Keratinocyte (primary cell): ENCODE measurements at regions not wholly inside any gene's neighbourhood (a gene's known extent, or its start where the extent isn't known, plus 50 kb on each side); places are given as distances from the start of the nearest gene placed in this dataset.

ENCODE experiments used
- DNase-seq: peaks from one replicate; pipeline ENCODE4 v3.0.0-alpha.2; 2011; ENCODE audit warnings: low read depth, missing footprints, low spot score
- FAIRE-seq: peaks from 2 replicates; lab custom pipeline; 2011; peaks lifted over from hg19 to GRCh38; lab: Jason Lieb, UNC
- H2AFZ ChIP-seq: 2 replicates; pipeline ENCODE4 v1.6.0; 2012; ENCODE audit warnings: low read length, control low read depth, inconsistent platforms; ENCODE audit not compliant: control insufficient read depth
- H3K27ac ChIP-seq: 2 replicates; pipeline ENCODE4 v1.5.1; 2011; ENCODE audit warnings: low read length; ENCODE audit not compliant: control insufficient read depth, insufficient read depth
- H3K27me3 ChIP-seq: 3 replicates; pipeline ENCODE4 v1.6.0; 2011; ENCODE audit warnings: low read length; ENCODE audit not compliant: control insufficient read depth, insufficient read depth; ENCODE audit errors: extremely low read depth
- H3K36me3 ChIP-seq, 2 experiments: 2 replicates in 1 of 2; 3 replicates in 1 of 2; pipeline ENCODE4 v1.5.1; 2011; ENCODE audit warnings: low read length in 2 of 2, mild to moderate bottlenecking in 1 of 2; ENCODE audit not compliant: control insufficient read depth in 2 of 2, insufficient read depth in 2 of 2; ENCODE audit errors: extremely low read depth in 1 of 2
- H3K4me1 ChIP-seq: 3 replicates; pipeline ENCODE4 v1.5.1; 2011; ENCODE audit warnings: low read length; ENCODE audit not compliant: control insufficient read depth, insufficient read depth; ENCODE audit errors: extremely low read depth
- H3K4me2 ChIP-seq: 3 replicates; pipeline ENCODE4 v1.6.0; 2011; ENCODE audit warnings: low read depth, low read length; ENCODE audit not compliant: control insufficient read depth, insufficient read depth; ENCODE audit errors: extremely low read depth
- H3K4me3 ChIP-seq, 3 experiments: fragments of 200-600 bp in 1 of 3; sonication (generic) in 1 of 3; 2 replicates in 2 of 3; 3 replicates in 1 of 3; pipeline ENCODE4 v1.5.1; 2011 to 2016; ENCODE audit warnings: low read length in 3 of 3, mild to moderate bottlenecking in 3 of 3, control low read depth in 2 of 3, inconsistent platforms in 1 of 3, low read depth in 1 of 3, mixed read lengths in 1 of 3, mixed run types in 1 of 3, moderate library complexity in 1 of 3; ENCODE audit not compliant: control insufficient read depth in 2 of 3, insufficient read depth in 2 of 3; ENCODE audit errors: extremely low read depth in 1 of 3
- H3K79me2 ChIP-seq: 2 replicates; pipeline ENCODE4 v1.6.0; 2012; ENCODE audit warnings: low read length; ENCODE audit not compliant: control insufficient read depth, insufficient read depth
- H3K9ac ChIP-seq: 3 replicates; pipeline ENCODE4 v1.6.0; 2011; ENCODE audit warnings: low read length; ENCODE audit not compliant: control insufficient read depth, insufficient read depth; ENCODE audit errors: extremely low read depth
- H3K9me1 ChIP-seq: 3 replicates; pipeline ENCODE4 v1.6.0; 2011; ENCODE audit warnings: low read length; ENCODE audit not compliant: control insufficient read depth, insufficient read depth; ENCODE audit errors: extremely low read depth
- H3K9me3 ChIP-seq: 2 replicates; pipeline ENCODE4 v1.5.1; 2012; ENCODE audit warnings: low read depth, low read length; ENCODE audit not compliant: control insufficient read depth
- H4K20me1 ChIP-seq: 3 replicates; pipeline ENCODE4 v1.6.0; 2011; ENCODE audit warnings: low read length; ENCODE audit not compliant: control insufficient read depth, insufficient read depth; ENCODE audit errors: extremely low read depth
- CTCF ChIP-seq, 3 experiments: IDR thresholded peaks in 1 of 3; conservative IDR thresholded peaks in 1 of 3; optimal IDR thresholded peaks in 1 of 3; 2 replicates in 2 of 3; 3 replicates in 1 of 3; pipeline versions ENCODE3 to v1.5.1; 2011; ENCODE audit warnings: low read length in 3 of 3, mild to moderate bottlenecking in 3 of 3, moderate library complexity in 2 of 3, control low read depth in 1 of 3, inconsistent platforms in 1 of 3; ENCODE audit not compliant: insufficient read depth in 2 of 3; ENCODE audit errors: extremely low read depth in 1 of 3
- EZH2 ChIP-seq: IDR thresholded peaks from one replicate; pipeline ENCODE4 v1.6.1; 2012; ENCODE audit warnings: inconsistent platforms, mild to moderate bottlenecking, low read length, moderate library complexity
- dilution Hi-C: fragments of 300-500 bp; cut with MboI; formaldehyde crosslinking; loops from one replicate; pipeline ENCODE4 v1.7.0; 2020; ENCODE audit warnings: low sequenced_read_pairs; ENCODE audit not compliant: extremely low pct_ligation_motif_present

GRCh38 chr15:72840114-72840513 is 56.6 kb upstream of the ADPGK start:
- Histone ChIP-seq H3K27ac (no peak overlapping the region), H2AFZ (no peak overlapping the region), H4K20me1 (no peaks in the 10 kb centered on the region), H3K4me3 (no peak overlapping the region), H3K36me3 (no peaks in the 10 kb centered on the region), H3K79me2 (no peaks in the 10 kb centered on the region), H3K4me1 (no peaks in the 10 kb centered on the region), H3K9me3 (no peaks in the 10 kb centered on the region), H3K27me3 (no peaks in the 10 kb centered on the region), H3K9ac (no peak overlapping the region), H3K9me1 (no peaks in the 10 kb centered on the region), H3K4me2 (no peak overlapping the region)
- FAIRE-seq (no peak), DNase-seq (no peak)
- TF ChIP-seq EZH2 (no peak), CTCF (optimal IDR thresholded peaks at IDR 0.05 in 1 of 3, IDR thresholded peaks at IDR 0.05 in 1 of 3, conservative IDR thresholded peaks at IDR 0.05 in 1 of 3; ENCODE audit: extremely low read depth in 1 of 3, insufficient read depth in 2 of 3, low read length in 3 of 3) (no peak)
- dilution Hi-C loops, result no loop called here

GRCh38 chr15:72838311-72838731 is 54.8 kb upstream of the ADPGK start:
- H3K9me1 ChIP-seq, result no peaks in the 10 kb centered on the region
- no peak overlapping the region for H3K27ac ChIP-seq
- no peak overlapping the region for H3K4me2 ChIP-seq
- no peaks in the 10 kb centered on the region for H4K20me1 ChIP-seq
- no peak for TF ChIP-seq CTCF (optimal IDR thresholded peaks at IDR 0.05 in 1 of 3, IDR thresholded peaks at IDR 0.05 in 1 of 3, conservative IDR thresholded peaks at IDR 0.05 in 1 of 3; ENCODE audit: extremely low read depth in 1 of 3, insufficient read depth in 2 of 3, low read length in 3 of 3)
- no peak for TF ChIP-seq EZH2
- no peaks in the 10 kb centered on the region for H3K9me3 ChIP-seq
- H3K4me1 ChIP-seq, result no peaks in the 10 kb centered on the region
- dilution Hi-C loops, result no loop called here
- no peaks in the 10 kb centered on the region for H3K36me3 ChIP-seq
- H2AFZ ChIP-seq, result no peak overlapping the region
- H3K79me2 ChIP-seq, result no peaks in the 10 kb centered on the region
- FAIRE-seq (no peak), DNase-seq (no peak)
- no peak overlapping the region for H3K9ac ChIP-seq
- H3K27me3 ChIP-seq, result peaks cover 4% of the 10 kb centered on the region
- H3K4me3 ChIP-seq, result no peak overlapping the region
